ENCODE measurements at regions not wholly inside any gene's neighbourhood (a gene's known extent, or its start where the extent isn't known, plus 50 kb on each side); places are given as distances from the start of the nearest gene placed in this dataset.

DNA sequence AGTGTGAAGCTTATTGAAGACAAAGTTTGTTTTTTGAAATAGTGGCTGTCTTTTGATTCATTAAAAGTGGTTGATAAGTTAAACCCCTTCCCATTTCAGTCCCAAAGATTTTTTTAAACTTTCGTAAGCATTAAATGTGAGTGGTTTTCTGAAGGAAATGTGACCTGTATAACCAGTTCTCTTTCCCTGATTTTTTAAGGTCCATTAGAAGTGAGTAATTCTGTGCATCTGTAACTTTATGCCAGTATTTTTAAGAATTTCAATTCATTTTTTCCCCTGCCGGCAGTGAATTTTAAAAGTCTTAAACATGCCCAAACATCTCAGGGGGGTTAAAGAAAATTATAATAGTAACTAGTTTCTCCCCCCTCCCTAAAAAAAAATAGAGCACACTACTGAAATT lies 254.6 kb upstream of the SP8 start:
- TF ChIP-seq, protein P1, sequence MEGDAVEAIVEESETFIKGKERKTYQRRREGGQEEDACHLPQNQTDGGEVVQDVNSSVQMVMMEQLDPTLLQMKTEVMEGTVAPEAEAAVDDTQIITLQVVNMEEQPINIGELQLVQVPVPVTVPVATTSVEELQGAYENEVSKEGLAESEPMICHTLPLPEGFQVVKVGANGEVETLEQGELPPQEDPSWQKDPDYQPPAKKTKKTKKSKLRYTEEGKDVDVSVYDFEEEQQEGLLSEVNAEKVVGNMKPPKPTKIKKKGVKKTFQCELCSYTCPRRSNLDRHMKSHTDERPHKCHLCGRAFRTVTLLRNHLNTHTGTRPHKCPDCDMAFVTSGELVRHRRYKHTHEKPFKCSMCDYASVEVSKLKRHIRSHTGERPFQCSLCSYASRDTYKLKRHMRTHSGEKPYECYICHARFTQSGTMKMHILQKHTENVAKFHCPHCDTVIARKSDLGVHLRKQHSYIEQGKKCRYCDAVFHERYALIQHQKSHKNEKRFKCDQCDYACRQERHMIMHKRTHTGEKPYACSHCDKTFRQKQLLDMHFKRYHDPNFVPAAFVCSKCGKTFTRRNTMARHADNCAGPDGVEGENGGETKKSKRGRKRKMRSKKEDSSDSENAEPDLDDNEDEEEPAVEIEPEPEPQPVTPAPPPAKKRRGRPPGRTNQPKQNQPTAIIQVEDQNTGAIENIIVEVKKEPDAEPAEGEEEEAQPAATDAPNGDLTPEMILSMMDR (IDR thresholded peaks at IDR 0.05; ENCODE audit: borderline replicate concordance, extremely low read depth, low read length, poor library complexity, severe bottlenecking) = no peak
- TF ChIP-seq EZH2 (IDR thresholded peaks at IDR 0.05; ENCODE audit: borderline replicate concordance, low read depth, low read length, severe bottlenecking) = no peak

Measured in DND-41 (cell line).